UCSD-AML1 (cell line): ENCODE measurements at regions not wholly inside any gene's neighbourhood (a gene's known extent, or its start where the extent isn't known, plus 50 kb on each side); places are given as distances from the start of the nearest gene placed in this dataset.
"Not testable (repeated sequence)": the region's sequence is repeated elsewhere in the genome, so short reads cannot be mapped to it uniquely, and the experiment has no call there.

Experiments used
- DNase-seq: peaks from one replicate; lab custom pipeline; 2025; ENCODE audit not compliant: unreplicated experiment; lab: John Stamatoyannopoulos, UW

DNA sequence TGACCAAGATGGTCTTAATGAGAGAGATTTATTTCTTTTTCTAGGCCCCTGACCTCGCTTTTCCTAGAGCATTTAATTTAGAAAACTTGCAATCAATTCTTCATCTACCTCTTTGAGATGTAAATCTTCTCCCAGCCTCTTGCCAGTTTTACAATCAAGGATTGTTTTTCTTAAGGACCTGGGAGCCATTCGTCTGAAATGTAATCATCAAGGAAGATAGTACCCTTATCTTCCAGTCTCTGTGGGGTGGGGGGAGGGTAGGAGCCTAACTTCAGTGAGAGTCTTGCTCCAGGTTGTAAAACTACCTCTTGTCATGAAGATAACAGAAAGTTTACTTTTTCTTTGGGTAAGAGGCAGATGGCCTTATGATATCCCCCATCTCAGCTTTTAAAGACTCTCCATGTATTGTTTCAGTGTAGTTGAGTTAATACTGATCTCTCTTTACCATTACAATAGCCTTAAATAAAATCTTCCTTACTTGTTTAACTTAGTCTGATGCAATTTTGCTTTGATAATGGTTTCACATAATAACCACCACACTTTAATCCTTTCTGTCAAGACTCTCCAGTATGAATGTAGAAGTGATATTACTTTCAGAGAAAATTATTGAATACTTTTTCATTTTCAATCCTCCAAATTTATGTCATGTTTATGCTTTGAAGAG is 110.2 kb upstream of the CPHXL start:
- no peak for DNase-seq

GRCh38 chr16:75837264-75837663 is 111.0 kb upstream of the CPHXL start:
- DNase-seq, result no peak

- DNase-seq, result no peak
Measured at GRCh38 chr16:75837681-75838080, 111.4 kb upstream of the CPHXL start.

- no peak for DNase-seq
Measured at GRCh38 chr16:75841517-75841916, 115.2 kb upstream of the CPHXL start.

DNA sequence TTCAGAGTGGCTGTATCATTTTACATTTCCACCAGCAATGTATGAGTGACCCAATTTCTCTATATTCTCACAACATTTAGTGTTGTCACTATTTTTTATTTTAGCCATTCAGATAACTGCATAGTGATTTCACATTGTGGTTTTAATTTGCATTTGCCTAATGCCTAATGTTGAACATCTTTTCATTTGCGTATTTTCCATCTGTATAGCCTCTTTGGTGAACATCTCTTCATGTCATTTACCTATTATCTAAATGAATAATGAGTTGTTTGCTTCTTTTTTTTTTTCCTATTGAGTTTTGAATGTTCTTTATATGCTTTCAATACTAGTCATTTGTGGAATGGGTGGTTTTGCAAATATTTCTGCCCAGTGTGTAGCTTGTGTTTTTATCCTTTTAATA is 120.9 kb upstream of the CPHXL start:
- DNase-seq, result no peak

DNA sequence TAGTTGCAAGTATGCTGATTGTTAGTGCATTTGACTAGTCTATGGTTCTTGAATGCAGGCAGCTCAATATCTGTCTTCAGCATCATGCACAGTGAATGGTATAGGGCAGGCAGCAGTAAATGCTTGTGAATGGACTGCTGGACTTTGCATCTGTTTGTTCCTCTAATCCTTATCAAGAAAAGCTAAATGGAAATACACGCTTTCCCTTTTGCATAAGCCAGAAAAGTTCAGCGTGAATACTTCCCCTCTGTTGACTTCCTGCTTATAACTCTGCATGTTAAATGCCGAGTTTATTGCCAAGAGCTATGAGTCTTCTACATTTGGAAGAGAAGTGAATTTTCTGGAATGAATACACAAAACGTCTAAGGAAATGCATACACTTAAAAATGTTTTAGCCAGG is 127.9 kb upstream of the CPHXL start:
- no peak for DNase-seq

- DNase-seq, result no peak
Measured at GRCh38 chr16:75860326-75861053, 134.2 kb upstream of the CPHXL start.

DNA sequence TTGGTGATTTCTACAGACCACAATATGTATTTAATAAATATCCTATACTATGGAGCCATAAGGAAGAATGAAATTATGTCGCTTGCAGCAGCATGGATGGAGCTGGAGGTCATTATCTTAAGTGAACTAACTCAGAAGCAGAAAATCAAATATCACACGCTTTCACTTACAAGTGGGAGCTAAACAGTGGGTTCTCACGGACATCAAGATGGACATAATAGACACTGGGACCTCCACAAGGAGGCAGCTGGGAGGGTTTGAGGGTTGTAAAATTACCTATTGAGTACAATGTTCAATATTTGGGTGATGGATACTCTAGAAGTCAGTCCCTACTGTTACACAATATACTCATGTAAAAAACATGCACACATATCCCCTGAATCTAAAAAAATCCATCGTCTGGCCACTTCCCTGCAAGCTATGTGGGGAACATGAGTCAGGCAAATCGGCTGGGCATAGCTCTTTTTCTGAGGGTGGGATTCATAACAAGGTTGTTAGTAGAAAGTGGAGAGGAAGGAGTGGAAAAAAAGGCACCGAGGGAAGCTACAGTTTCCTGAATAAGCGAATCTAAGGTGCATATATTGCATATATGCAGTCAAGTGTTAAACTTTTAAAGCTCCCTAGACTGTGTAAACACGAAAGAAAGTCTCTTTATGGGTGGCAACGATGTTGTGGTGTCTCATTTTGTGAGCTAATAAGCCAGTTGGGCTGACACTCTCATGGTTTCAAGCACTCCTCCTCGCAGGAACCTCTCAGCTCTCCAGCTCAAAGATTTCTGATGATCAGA is 135.2 kb upstream of the CPHXL start:
- DNase-seq, result no peak

DNA sequence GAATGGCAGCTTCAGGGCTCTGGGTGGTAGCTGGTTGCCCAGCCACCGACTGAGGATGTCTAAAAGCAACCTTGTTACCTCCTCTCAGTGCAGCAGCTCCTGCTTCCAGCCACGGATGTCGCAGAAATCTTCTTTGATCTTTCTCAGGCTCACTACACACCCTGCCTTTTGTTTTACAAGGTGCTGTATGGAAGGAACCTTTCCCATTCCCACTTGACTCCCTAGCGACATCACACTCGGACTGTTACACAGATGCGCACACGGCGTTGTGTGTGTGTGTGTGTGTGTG is 135.8 kb upstream of the CPHXL start:
- no peak for DNase-seq

DNA sequence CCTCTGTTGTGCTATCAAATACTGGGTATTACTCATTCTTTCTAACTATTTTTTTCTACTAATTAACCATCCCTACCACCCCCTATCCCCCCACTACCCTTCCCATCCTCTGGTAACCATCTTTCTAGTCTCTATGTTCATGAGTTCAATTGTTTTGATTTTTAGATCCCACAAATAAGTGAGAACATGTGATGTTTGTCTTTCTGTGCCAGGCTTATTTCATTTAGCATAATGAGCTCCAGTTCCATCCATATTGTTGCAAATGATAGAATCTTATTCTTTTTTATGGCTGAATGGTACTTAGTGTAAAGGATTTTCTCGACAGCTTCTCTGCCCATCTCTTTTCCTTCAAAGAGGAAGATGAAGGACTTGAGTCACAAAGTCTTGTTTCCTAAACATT is 138.0 kb upstream of the CPHXL start:
- DNase-seq, result no peak

DNA sequence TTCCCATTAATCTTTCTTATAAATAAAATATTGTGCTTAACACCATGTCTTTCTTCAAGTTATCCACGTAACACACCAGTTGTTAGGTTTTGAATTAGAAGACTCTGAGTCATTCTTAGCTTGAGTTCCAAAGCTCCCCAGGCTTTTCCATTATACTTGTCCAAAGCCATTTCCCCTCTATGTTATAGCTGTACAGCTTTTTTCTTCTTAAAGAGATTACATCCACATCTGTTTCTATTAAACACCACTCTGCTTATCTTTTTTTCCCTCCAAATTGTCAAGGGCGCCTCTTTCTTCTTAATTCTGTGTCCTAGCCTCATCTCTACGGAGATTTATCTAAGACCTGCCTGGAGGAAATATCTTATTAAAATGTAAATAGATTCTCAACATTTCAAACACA is 139.4 kb upstream of the CPHXL start:
- DNase-seq, result no peak

- no peak for DNase-seq
Measured at GRCh38 chr16:75868636-75869632, 142.6 kb upstream of the CPHXL start.

GRCh38 chr16:75881280-75881679 is 155.0 kb upstream of the CPHXL start:
- DNase-seq, result not testable (repeated sequence)

GRCh38 chr16:75899163-75899562 is 172.9 kb upstream of the CPHXL start:
- DNase-seq, result no peak

GRCh38 chr16:75908331-75909117 is 182.2 kb upstream of the CPHXL start:
- no peak for DNase-seq

DNA sequence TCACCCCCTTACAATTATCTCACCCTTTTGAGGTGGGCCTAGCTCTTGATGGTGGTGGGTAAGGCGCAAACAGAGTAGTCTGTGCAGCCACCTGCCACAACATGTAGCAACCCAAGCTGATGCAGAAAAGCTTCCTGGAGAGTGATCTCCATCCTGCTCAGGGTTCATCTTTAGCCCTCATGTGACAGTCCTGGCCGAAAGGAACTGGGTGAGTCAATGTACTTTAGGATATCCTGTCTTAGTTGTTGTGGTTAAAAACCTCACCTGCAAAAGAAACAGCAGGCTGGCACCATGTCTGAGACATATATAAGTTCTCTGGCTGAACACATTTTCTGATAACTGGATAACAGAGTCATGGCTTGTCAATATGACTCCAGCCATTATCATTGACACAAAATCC is 183.5 kb upstream of the CPHXL start:
- no peak for DNase-seq

GRCh38 chr16:75911896-75912295 is 185.6 kb upstream of the CPHXL start:
- no peak for DNase-seq

DNA sequence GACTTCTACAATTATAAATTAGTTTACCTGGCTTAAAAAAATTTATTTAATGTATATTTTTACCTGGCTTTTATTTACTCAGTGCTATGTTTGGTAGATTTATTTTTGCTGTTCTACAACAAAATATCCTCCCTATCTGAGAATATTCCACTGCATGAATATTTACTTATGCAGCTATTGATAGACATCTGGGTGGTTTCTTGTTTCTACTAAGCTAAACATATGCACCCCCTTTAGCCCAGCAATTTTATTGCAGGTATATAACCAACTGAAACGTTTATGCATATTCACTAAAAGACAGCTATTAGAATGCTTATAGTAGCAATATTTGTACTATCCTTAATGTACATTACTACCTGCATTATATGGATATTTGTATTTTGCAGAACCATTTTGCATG is 187.7 kb upstream of the CPHXL start:
- DNase-seq, result no peak

GRCh38 chr16:75916451-75916850 is 190.2 kb upstream of the CPHXL start:
- DNase-seq, result no peak

GRCh38 chr16:75918109-75918508 is 191.8 kb upstream of the CPHXL start:
- DNase-seq, result no peak
